ENCODE measurements at regions not wholly inside any gene's neighbourhood (a gene's known extent, or its start where the extent isn't known, plus 50 kb on each side); places are given as distances from the start of the nearest gene placed in this dataset.

DNA sequence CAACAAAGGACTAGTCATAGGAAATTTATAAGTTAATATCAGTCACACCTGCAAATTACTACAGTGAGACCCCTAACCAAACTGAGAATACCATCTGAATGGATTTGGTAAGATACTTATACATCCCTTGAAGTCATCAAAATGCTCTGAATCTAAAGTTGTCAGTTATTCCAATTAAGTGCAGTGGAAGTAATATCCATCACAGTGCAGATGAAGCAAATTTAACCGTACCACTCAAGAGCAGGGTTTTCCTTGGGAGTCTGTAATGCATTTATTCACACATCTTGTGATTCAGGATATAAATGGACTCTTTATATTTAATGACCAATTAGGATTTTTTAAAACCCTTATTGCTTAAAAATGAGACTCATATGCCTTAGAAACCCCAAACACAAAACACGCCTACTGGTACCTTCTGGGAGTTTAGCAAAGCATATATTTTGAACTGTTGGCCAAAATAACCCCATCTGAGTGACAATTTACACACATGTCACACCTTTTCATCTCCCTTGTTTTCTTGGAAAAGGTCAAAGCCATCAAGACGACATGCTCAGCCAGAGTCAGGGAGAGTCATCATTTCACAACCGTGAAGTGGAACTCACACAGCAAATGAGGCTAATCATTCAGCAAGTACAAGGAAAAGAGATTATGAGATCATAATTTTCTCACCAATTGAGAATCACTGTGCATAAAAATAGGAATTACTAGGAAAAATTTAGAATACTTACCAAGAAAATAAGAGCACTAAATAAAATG, 303.7 kb downstream of the HNRNPD start:
- Histone ChIP-seq H3K36me3 (no peaks in the 10 kb centered on the region), H3K9me3 (no peaks in the 10 kb centered on the region), H3K27ac (no peak overlapping the region), H3K4me1 (ENCODE audit: control insufficient read depth in 1 of 2, low read depth in 2 of 2) (no peaks in the 10 kb centered on the region), H3K4me3 (no peak overlapping the region), H3K27me3 (replicated peaks; ENCODE audit: insufficient read depth) (no peaks in the 10 kb centered on the region)
- TF ChIP-seq, protein P1, sequence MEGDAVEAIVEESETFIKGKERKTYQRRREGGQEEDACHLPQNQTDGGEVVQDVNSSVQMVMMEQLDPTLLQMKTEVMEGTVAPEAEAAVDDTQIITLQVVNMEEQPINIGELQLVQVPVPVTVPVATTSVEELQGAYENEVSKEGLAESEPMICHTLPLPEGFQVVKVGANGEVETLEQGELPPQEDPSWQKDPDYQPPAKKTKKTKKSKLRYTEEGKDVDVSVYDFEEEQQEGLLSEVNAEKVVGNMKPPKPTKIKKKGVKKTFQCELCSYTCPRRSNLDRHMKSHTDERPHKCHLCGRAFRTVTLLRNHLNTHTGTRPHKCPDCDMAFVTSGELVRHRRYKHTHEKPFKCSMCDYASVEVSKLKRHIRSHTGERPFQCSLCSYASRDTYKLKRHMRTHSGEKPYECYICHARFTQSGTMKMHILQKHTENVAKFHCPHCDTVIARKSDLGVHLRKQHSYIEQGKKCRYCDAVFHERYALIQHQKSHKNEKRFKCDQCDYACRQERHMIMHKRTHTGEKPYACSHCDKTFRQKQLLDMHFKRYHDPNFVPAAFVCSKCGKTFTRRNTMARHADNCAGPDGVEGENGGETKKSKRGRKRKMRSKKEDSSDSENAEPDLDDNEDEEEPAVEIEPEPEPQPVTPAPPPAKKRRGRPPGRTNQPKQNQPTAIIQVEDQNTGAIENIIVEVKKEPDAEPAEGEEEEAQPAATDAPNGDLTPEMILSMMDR (IDR thresholded peaks at IDR 0.05): no peak
- DNase-seq (ENCODE audit: low spot score) (no peak), ATAC-seq (ENCODE audit: insufficient number of reproducible peaks, low FRiP score, low read depth) (no peak)

DNA sequence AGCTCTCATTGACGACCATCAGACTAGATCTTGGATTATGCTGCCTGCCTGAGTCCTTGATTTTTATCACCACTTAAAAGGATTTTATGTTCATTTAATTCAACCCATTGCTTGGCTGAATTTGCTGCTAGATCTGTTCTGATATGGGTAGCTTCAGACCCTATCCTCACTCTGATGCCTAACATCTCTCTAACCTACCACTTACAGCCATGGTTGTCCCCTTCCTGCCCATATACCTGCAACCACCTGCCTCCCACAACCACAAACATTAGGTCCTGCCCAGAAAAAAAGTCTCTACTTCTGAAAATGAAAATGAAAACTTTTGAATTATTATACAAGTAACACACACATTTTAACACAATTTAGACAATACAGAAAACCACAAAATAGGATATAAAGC, 310.8 kb downstream of the HNRNPD start:
- H3K9me3 ChIP-seq: no peaks in the 10 kb centered on the region
- H3K27ac ChIP-seq: no peak overlapping the region
- no peak overlapping the region for H3K4me3 ChIP-seq
- TF ChIP-seq, protein P1 (IDR thresholded peaks at IDR 0.05): no peak
- ATAC-seq (ENCODE audit: insufficient number of reproducible peaks, low FRiP score, low read depth) (no peak), DNase-seq (ENCODE audit: low spot score) (no peak)
- H3K4me1 ChIP-seq (ENCODE audit: control insufficient read depth in 1 of 2, low read depth in 2 of 2): no peaks in the 10 kb centered on the region
- H3K36me3 ChIP-seq: no peaks in the 10 kb centered on the region
- no peaks in the 10 kb centered on the region for H3K27me3 ChIP-seq (replicated peaks; ENCODE audit: insufficient read depth)

DNA sequence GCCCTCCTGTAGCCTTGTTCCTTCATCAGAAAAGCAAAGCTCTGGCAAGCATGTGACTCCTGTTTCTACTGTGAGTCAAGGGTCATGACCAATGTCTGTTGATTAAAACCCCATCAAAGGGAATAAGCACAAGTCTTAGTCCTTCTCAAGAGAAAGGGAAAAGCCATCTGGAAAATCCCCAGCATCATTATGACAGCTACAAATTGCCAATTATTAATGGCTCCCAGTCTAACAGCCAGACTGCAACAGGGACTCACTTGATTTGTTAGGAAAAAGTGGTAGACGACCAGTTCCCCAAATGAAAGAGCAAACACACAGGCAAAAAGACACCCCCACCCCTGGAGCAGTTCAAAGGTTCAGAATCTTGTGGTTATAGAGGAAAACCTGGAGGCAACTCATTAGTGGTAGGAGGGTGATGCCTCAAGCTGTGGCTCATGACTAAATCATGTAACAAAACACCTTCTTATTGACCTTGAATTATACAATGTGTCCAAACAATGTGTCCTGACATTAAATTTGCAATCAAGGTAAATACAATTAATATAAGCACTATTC, 315.7 kb downstream of the HNRNPD start:
- no peak overlapping the region for H3K4me3 ChIP-seq
- no peaks in the 10 kb centered on the region for H3K4me1 ChIP-seq (ENCODE audit: control insufficient read depth in 1 of 2, low read depth in 2 of 2)
- TF ChIP-seq, protein P1 (IDR thresholded peaks at IDR 0.05): no peak
- DNase-seq (ENCODE audit: low spot score) (no peak), ATAC-seq (ENCODE audit: insufficient number of reproducible peaks, low FRiP score, low read depth) (no peak)
- H3K36me3 ChIP-seq: no peaks in the 10 kb centered on the region
- no peaks in the 10 kb centered on the region for H3K9me3 ChIP-seq
- no peak overlapping the region for H3K27ac ChIP-seq
- no peaks in the 10 kb centered on the region for H3K27me3 ChIP-seq (replicated peaks; ENCODE audit: insufficient read depth)

DNA sequence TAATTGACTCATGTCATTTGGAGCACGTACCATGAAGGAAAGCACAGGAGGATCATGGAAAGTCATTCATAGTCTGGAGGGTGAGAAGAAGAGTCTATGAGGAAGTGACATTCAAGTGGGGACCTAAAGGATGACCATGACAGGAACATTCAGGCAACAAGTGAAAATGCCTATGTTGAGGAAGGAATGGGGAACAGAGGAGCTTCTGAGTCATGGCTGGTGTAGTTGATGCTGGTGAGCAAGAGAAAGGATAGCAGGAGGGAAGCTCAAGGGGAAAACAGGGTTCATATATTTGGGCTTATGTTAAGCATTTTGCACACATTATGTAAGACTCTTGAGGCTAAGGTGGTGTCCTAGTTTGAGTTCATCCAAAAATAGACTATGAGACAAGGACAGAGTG, 318.6 kb downstream of the HNRNPD start:
- Histone ChIP-seq H3K4me1 (ENCODE audit: control insufficient read depth in 1 of 2, low read depth in 2 of 2) (no peaks in the 10 kb centered on the region), H3K4me3 (no peak overlapping the region), H3K27ac (no peak overlapping the region), H3K27me3 (replicated peaks; ENCODE audit: insufficient read depth) (no peaks in the 10 kb centered on the region), H3K36me3 (no peaks in the 10 kb centered on the region), H3K9me3 (no peaks in the 10 kb centered on the region)
- TF ChIP-seq, protein P1 (IDR thresholded peaks at IDR 0.05): no peak
- no peak for DNase-seq (ENCODE audit: low spot score)
- ATAC-seq (ENCODE audit: insufficient number of reproducible peaks, low FRiP score, low read depth): no peak

DNA sequence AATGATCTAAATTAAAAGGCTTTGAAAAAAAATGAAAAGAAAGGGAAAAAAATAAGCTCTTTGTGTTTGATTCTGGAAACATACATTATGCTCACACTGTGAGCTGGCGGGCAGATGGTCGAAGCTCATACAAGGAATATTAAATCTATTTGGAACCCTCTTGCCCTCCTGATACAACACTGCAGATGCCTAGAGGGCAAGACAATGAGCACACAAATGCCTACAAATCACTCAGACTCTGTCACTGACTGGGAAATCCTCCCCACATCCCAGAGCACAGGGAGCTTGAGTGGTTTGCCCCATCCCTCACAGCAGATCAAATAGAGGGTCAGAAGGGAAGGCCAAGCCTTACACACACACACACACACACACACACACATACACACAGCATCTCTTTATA, 320.4 kb downstream of the HNRNPD start:
- ATAC-seq (ENCODE audit: insufficient number of reproducible peaks, low FRiP score, low read depth) (no peak), DNase-seq (ENCODE audit: low spot score) (no peak)
- H3K4me3 ChIP-seq: no peak overlapping the region
- no peaks in the 10 kb centered on the region for H3K9me3 ChIP-seq
- TF ChIP-seq, protein P1 (IDR thresholded peaks at IDR 0.05): no peak
- no peak overlapping the region for H3K27ac ChIP-seq
- no peaks in the 10 kb centered on the region for H3K27me3 ChIP-seq (replicated peaks; ENCODE audit: insufficient read depth)
- no peaks in the 10 kb centered on the region for H3K36me3 ChIP-seq
- no peaks in the 10 kb centered on the region for H3K4me1 ChIP-seq (ENCODE audit: control insufficient read depth in 1 of 2, low read depth in 2 of 2)

Measured in thoracic aorta (tissue), 2 donors.